ENCODE measurements at regions not wholly inside any gene's neighbourhood (a gene's known extent, or its start where the extent isn't known, plus 50 kb on each side); places are given as distances from the start of the nearest gene placed in this dataset.

DNA sequence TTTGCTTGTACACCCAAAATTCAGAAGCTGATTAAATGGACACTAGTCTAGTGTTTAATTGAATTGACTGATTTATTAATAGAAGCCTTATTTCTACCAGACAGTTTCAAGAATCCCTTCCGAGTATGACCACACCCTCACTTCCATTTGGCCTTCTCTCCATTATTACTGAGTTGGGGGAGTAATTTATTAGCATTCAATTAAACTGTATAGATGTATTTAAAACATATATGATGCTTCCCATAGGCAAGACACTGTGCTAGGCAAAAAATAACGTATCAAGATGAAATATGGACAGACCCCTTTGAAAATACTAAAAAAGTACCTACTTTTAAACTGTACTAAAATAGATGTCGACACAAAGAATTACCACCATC lies 112.9 kb upstream of the PHACTR1 start:
- Histone ChIP-seq H3K9me3 (no peaks in the 10 kb centered on the region), H3K4me1 (peaks cover 27% of the 10 kb centered on the region), H3K9ac (no peak overlapping the region), H3K4me2 (no peak overlapping the region), H3K4me3 (no peak overlapping the region), H3K27me3 (no peaks in the 10 kb centered on the region), H3K36me3 (no peaks in the 10 kb centered on the region), H3K27ac (no peak overlapping the region), H4K20me1 (no peaks in the 10 kb centered on the region)
- TF ChIP-seq Cebpa-rat (IDR thresholded peaks at IDR 0.05) = no peak

DNA sequence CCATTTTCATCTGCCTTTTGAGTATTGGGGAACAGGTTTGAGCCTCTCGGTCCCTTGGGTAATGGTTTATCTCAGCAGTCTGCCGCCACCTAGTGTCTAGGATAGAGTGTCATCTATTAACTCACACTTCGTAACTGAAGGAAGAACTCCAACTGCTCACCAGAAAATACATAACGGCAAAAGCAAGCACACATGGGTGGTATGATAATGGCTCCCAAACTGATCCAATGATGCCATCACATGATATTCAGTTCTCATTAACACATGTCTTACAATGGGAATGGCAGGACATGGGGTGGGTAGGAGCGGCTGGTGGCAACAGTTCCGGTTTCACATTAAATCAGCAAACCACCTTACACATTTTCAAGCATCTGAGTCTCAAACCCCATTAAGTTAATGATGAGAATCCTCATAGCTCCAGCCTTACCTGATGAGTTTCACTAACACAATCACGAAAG lies 110.7 kb upstream of the PHACTR1 start:
- no peaks in the 10 kb centered on the region for H4K20me1 ChIP-seq
- H3K36me3 ChIP-seq = no peaks in the 10 kb centered on the region
- H3K4me2 ChIP-seq = no peak overlapping the region
- no peak overlapping the region for H3K4me3 ChIP-seq
- TF ChIP-seq Cebpa-rat (IDR thresholded peaks at IDR 0.05) = no peak
- no peaks in the 10 kb centered on the region for H3K27me3 ChIP-seq
- no peak overlapping the region for H3K27ac ChIP-seq
- H3K4me1 ChIP-seq = peaks cover 31% of the 10 kb centered on the region
- no peaks in the 10 kb centered on the region for H3K9me3 ChIP-seq
- H3K9ac ChIP-seq = no peak overlapping the region

DNA sequence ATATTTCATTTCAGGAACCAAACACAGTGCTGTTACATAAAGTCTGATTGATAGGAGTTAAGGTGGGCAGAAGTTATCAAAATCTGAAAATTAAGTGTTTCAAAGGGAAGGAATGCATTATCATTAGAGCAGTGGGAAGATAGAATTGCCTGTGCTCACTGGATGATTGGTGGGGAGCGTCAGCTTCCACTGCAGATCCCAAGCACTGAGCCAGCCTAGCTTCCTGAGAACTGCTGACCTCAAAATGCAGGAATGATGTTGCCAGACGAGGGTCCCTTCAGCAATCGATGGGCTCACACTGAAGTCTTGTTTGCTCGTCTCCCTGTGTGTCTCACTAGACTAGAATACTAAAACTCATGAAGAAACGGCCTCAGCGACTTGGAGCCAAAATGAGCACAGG lies 110.0 kb upstream of the PHACTR1 start:
- no peaks in the 10 kb centered on the region for H4K20me1 ChIP-seq
- peaks cover 26% of the 10 kb centered on the region for H3K4me1 ChIP-seq
- H3K36me3 ChIP-seq = no peaks in the 10 kb centered on the region
- no peak overlapping the region for H3K9ac ChIP-seq
- no peak for TF ChIP-seq Cebpa-rat (IDR thresholded peaks at IDR 0.05)
- H3K4me3 ChIP-seq = no peak overlapping the region
- H3K9me3 ChIP-seq = no peaks in the 10 kb centered on the region
- H3K27me3 ChIP-seq = no peaks in the 10 kb centered on the region
- no peak overlapping the region for H3K4me2 ChIP-seq
- H3K27ac ChIP-seq = no peak overlapping the region

DNA sequence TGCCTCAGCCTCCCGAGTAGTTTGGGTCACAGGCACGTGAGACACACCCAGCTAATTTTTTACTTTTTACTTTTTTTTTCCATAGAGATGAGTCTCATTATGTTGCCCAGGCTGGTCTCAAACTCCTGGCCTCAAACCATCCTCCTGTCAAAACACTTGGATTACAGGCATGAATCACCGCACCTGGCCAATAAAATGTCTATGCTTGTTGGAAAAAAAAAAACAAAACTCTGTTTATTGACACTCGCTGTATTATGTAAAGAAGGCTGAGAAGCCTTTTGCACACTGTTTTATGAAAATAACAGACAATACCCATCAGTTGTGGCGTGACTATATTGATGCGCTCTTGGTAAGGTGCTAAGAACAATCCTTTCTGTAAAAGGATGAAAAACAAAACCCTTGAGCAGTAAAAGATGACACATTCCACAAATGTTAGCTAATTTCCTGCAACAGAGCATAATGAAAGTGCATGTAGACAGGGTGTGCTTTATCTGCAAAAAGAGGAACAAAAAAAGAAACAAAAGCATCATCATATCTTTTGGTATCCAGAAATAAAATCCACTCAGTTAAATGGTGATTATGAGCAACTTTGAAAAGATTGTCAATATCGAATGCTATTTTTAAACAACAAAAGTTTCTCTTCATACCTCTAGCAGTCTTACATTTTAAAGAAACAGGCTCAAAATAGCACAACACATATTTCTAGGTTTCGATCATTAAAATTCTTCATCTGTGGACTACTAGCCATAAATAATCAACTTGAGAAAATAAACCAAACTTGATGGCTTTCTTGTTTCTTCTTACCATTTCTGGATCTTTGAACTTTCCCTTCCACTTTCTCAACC lies 108.3 kb upstream of the PHACTR1 start:
- H3K4me1 ChIP-seq = peaks cover 13% of the 10 kb centered on the region
- TF ChIP-seq Cebpa-rat (IDR thresholded peaks at IDR 0.05) = no peak
- H4K20me1 ChIP-seq = no peaks in the 10 kb centered on the region
- H3K4me2 ChIP-seq = peak overlapping the region; percentile 13; the same call in 1 of the 2 replicates
- H3K9ac ChIP-seq = no peak overlapping the region
- H3K27me3 ChIP-seq = no peaks in the 10 kb centered on the region
- no peak overlapping the region for H3K4me3 ChIP-seq
- H3K9me3 ChIP-seq = no peaks in the 10 kb centered on the region
- H3K36me3 ChIP-seq = no peaks in the 10 kb centered on the region
- no peak overlapping the region for H3K27ac ChIP-seq

DNA sequence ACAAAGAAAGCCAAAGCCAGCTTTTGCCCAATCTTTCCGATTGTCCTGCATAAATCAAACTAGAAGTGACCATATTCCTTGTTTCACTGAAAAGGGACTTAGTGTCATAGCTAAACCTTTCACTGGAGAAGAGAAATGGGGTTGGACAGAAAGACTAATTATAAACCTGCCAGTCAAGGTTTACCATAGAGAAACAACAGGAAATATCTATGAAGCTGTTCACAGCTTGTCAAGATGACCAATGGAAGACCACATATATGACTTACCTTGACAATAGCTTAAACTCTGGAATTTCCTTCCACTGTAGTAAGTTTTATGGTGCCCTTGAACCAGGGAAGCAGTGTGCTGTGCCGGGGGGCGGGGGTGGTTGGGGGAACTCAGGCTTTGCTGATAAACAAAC lies 107.7 kb upstream of the PHACTR1 start:
- Histone ChIP-seq H3K4me2 (0 out of 2 replicates have a peak overlapping the region, but pooled peaks have one; percentile 4), H3K9me3 (no peaks in the 10 kb centered on the region), H4K20me1 (no peaks in the 10 kb centered on the region), H3K4me1 (peaks cover 13% of the 10 kb centered on the region), H3K27ac (no peak overlapping the region), H3K4me3 (no peak overlapping the region), H3K9ac (no peak overlapping the region), H3K27me3 (no peaks in the 10 kb centered on the region), H3K36me3 (no peaks in the 10 kb centered on the region)
- TF ChIP-seq Cebpa-rat (IDR thresholded peaks at IDR 0.05) = no peak

DNA sequence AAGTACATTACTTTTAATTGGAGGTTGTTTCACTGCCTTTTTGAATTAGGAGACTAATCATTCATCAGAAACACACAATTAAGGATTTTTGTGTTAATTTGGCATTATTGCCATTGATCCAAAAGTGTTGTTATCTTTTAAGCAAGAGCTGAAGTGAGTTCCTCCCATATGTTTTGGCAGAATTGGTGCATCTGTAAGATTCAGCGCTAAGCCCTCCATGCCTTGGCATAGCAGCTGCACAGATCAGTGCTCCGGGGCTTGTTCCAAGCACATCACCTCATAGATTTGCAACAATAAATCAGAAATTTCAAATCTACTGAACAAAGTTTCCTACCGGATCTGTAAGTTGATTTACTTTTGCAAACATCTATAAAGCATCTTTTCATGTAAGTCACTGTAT lies 106.8 kb upstream of the PHACTR1 start:
- Histone ChIP-seq H3K36me3 (no peaks in the 10 kb centered on the region), H3K9ac (no peak overlapping the region), H3K27ac (no peak overlapping the region), H3K4me1 (peaks cover 13% of the 10 kb centered on the region), H3K4me2 (no peak overlapping the region), H4K20me1 (no peaks in the 10 kb centered on the region), H3K27me3 (no peaks in the 10 kb centered on the region), H3K4me3 (no peak overlapping the region), H3K9me3 (no peaks in the 10 kb centered on the region)
- TF ChIP-seq Cebpa-rat (IDR thresholded peaks at IDR 0.05) = no peak

DNA sequence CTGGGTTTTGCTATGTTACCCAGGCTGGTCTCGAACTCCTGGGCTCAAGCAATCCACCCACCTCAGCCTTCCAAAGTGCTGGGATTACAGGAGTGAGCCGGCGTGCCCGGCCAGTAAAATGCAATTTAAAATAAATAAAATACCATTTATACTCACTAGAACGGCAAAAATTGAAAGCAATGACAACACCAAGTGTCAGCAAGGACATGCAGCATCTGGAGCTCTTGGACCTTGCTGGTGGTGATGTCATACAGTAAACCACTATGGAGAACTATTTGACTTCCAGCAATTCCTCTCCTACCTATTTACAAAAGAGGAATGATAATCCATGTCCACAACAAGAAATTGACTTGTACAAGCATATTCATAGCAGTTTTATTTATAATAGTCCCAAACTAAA lies 105.7 kb upstream of the PHACTR1 start:
- no peak overlapping the region for H3K9ac ChIP-seq
- H4K20me1 ChIP-seq = no peaks in the 10 kb centered on the region
- no peak overlapping the region for H3K4me2 ChIP-seq
- H3K27me3 ChIP-seq = no peaks in the 10 kb centered on the region
- H3K9me3 ChIP-seq = no peaks in the 10 kb centered on the region
- no peaks in the 10 kb centered on the region for H3K36me3 ChIP-seq
- H3K27ac ChIP-seq = no peak overlapping the region
- no peak overlapping the region for H3K4me3 ChIP-seq
- H3K4me1 ChIP-seq = peaks cover 13% of the 10 kb centered on the region
- TF ChIP-seq Cebpa-rat (IDR thresholded peaks at IDR 0.05) = no peak

DNA sequence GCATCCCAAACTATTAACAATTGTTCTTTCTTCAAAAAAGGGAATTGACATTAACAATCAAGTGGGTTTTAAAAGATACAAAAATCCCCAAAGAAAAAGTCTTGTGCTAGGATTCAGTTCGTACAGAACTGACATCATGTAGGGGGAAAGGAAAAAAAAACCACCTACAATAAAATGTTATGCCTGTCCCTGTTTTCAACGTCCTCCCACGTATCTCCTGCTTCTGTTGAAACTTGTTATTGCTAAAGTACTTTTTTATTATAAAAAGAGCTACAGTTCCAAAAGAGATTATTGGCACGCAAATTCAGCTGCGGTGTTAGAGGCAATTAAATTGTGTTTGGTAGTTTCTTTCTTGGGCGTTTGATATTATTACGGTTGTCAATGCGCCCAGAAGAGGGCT lies 102.8 kb upstream of the PHACTR1 start:
- H3K4me1 ChIP-seq = peaks cover 2% of the 10 kb centered on the region; the same call in 1 of the 2 replicates
- no peak overlapping the region for H3K9ac ChIP-seq
- H4K20me1 ChIP-seq = no peaks in the 10 kb centered on the region
- H3K27me3 ChIP-seq = no peaks in the 10 kb centered on the region
- H3K36me3 ChIP-seq = no peaks in the 10 kb centered on the region
- no peaks in the 10 kb centered on the region for H3K9me3 ChIP-seq
- H3K4me3 ChIP-seq = no peak overlapping the region
- H3K4me2 ChIP-seq = no peak overlapping the region
- no peak for TF ChIP-seq Cebpa-rat (IDR thresholded peaks at IDR 0.05)
- no peak overlapping the region for H3K27ac ChIP-seq

DNA sequence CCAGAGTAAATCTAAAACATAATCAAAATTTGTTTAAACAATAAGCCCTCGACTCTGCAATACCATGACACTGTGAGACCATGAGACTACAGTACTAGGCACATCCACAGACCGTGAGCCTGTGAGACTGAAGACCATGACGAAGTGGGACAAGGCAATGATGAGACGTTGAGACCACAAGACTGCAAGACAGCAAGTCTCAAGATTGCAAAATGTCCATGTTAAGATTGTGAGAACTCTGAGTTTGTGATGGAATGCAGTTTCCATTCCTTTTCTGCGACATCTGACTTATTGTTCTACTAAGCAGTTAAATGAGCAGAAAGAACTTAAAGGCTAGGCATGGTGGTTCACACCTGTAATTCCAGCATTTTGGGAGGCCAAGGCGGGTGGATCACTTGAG lies 102.1 kb upstream of the PHACTR1 start:
- H4K20me1 ChIP-seq = no peaks in the 10 kb centered on the region
- H3K27ac ChIP-seq = no peak overlapping the region
- H3K27me3 ChIP-seq = no peaks in the 10 kb centered on the region
- no peaks in the 10 kb centered on the region for H3K4me1 ChIP-seq
- H3K9me3 ChIP-seq = no peaks in the 10 kb centered on the region
- H3K4me3 ChIP-seq = no peak overlapping the region
- no peak overlapping the region for H3K9ac ChIP-seq
- no peaks in the 10 kb centered on the region for H3K36me3 ChIP-seq
- no peak overlapping the region for H3K4me2 ChIP-seq
- TF ChIP-seq Cebpa-rat (IDR thresholded peaks at IDR 0.05) = no peak

DNA sequence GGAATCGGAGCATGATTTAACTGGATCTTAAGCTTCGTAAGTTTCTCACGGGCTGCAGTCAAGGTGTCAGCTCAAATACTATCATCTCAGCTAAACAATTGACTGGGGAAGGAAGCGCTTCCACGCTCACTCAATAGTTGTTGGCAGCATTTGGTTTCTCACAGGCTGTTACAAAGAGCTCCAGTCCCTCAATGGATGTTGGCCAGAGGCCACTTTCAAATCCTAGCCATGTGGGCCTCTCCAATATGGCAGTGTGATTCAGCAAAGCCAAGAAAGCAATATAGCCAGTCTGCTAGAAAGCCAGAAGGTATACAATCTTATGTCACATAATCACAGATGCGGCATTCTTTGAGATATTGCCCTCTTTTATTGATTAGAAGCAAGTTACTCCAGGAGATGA lies 98.3 kb upstream of the PHACTR1 start:
- Histone ChIP-seq H3K27me3 (no peaks in the 10 kb centered on the region), H3K9ac (no peak overlapping the region), H3K4me2 (no peak overlapping the region), H3K4me1 (no peaks in the 10 kb centered on the region), H3K27ac (no peak overlapping the region), H3K36me3 (no peaks in the 10 kb centered on the region), H3K9me3 (no peaks in the 10 kb centered on the region), H4K20me1 (no peaks in the 10 kb centered on the region), H3K4me3 (no peak overlapping the region)
- no peak for TF ChIP-seq Cebpa-rat (IDR thresholded peaks at IDR 0.05)

Data from BLaER1 (cell line).